ENCODE measurements at regions not wholly inside any gene's neighbourhood (a gene's known extent, or its start where the extent isn't known, plus 50 kb on each side); places are given as distances from the start of the nearest gene placed in this dataset.

- no peak overlapping the region for H4K91ac ChIP-seq (replicated peaks; ENCODE audit: insufficient read length, low read length)
- no peak overlapping the region for H3K4ac ChIP-seq (replicated peaks; ENCODE audit: insufficient read length, low read depth, low read length)
- no peak overlapping the region; a peak in 1 of 7 replicates for H3K9ac ChIP-seq (replicated peaks in 1 of 4; ENCODE audit: extremely low read depth in 1 of 4, low read depth in 3 of 4, low read length in 3 of 4)
- no peaks in the 10 kb centered on the region; the same call in 1 of the 2 replicates for H3K79me1 ChIP-seq (ENCODE audit: low read depth, low read length)
- H3K27me3 ChIP-seq (replicated peaks in 1 of 4; ENCODE audit: control insufficient read depth in 3 of 4, extremely low read depth in 1 of 4, insufficient read depth in 3 of 4, low read length in 3 of 4), result no peaks in the 10 kb centered on the region
- ChIA-PET POLR2A (ENCODE audit: partially characterized antibody) (no interaction called here), CTCF (ENCODE audit: partially characterized antibody) (interaction anchor here (1.2 to 1.3 kb wide), 2 partner anchors 13 to 25 kb away, joined by 3 read pairs; no protein-coding TSS in a partner anchor)
- H2AFZ ChIP-seq (ENCODE audit: low read length), result no peak overlapping the region
- DNase-seq (ENCODE audit: low read depth in 1 of 2, low spot score in 2 of 2) (no peak), FAIRE-seq (no peak)
- no peak overlapping the region for H3K23ac ChIP-seq (ENCODE audit: insufficient read length)
- no peak overlapping the region for H2BK120ac ChIP-seq (replicated peaks; ENCODE audit: low read depth, low read length)
- H3K14ac ChIP-seq (ENCODE audit: insufficient read length), result no peak overlapping the region
- H3K36me3 ChIP-seq (ENCODE audit: control insufficient read depth in 2 of 4, insufficient read depth in 4 of 4, low read length in 3 of 4), result no peaks in the 10 kb centered on the region
- H2BK20ac ChIP-seq (ENCODE audit: low read length), result no peak overlapping the region
- no peak overlapping the region for H3K56ac ChIP-seq (replicated peaks; ENCODE audit: insufficient read length, low read depth, low read length)
- WGBS, 2 experiments (ENCODE audit: extremely low coverage in 1 of 2, insufficient coverage in 1 of 2, insufficient read length in 1 of 2, insufficient replicate concordance in 2 of 2, low coverage in 1 of 2, low lambda C conversion rate in 2 of 2, missing lambda C conversion rate in 1 of 2), result 95% methylated on average over 1 of the region's 1 CpG; no CpG with 5 or more reads in 1 of the 2 experiments
- H3K4me3 ChIP-seq (ENCODE audit: extremely low read depth in 1 of 4, insufficient read depth in 2 of 4, low read depth in 3 of 4, low read length in 4 of 4), result no peak overlapping the region
- no peak overlapping the region for H3K27ac ChIP-seq (ENCODE audit: low read depth, low read length)
- no peak overlapping the region for H2BK5ac ChIP-seq (ENCODE audit: low read depth, low read length)
- H3K9me3 ChIP-seq (ENCODE audit: insufficient read depth in 2 of 2, low read depth in 1 of 2, low read length in 1 of 2), result no peaks in the 10 kb centered on the region
- H4K8ac ChIP-seq (ENCODE audit: extremely low read depth, insufficient read depth, low read length), result no peak overlapping the region
- H3K4me2 ChIP-seq (ENCODE audit: insufficient read depth in 1 of 2, low read depth in 2 of 2, low read length in 2 of 2), result no peak overlapping the region
- no peak overlapping the region for H2BK12ac ChIP-seq (ENCODE audit: low read depth, low read length)
- TF ChIP-seq USF2 (IDR thresholded peaks at IDR 0.05; ENCODE audit: low read length) (no peak), RXRA (IDR thresholded peaks at IDR 0.05; ENCODE audit: insufficient read depth, low read depth, low read length) (no peak), RNF2 (IDR thresholded peaks at IDR 0.05; ENCODE audit: borderline replicate concordance, low read depth, low read length, missing control alignments, poor library complexity, severe bottlenecking) (no peak), CBX5 (IDR thresholded peaks at IDR 0.05; ENCODE audit: low read depth, low read length) (no peak), SP2 (IDR thresholded peaks at IDR 0.05; ENCODE audit: low read length) (no peak), JUND (IDR thresholded peaks at IDR 0.05; ENCODE audit: low read length) (no peak)
- no peaks in the 10 kb centered on the region for H3K23me2 ChIP-seq (ENCODE audit: low read depth, low read length)
- peaks cover 0 to under 1% (median 0%) of the 10 kb centered on the region in 4 experiments; a peak in 1 of 7 replicates for H3K4me1 ChIP-seq (replicated peaks in 1 of 4; ENCODE audit: control insufficient read depth in 3 of 4, insufficient read depth in 4 of 4, low read length in 3 of 4)
- H2BK15ac ChIP-seq (ENCODE audit: low read length), result no peak overlapping the region
- H2AK5ac ChIP-seq (ENCODE audit: low read depth, low read length), result no peak overlapping the region
- no peaks in the 10 kb centered on the region for H4K20me1 ChIP-seq (replicated peaks in 1 of 2; ENCODE audit: control insufficient read depth in 1 of 2, insufficient read depth in 2 of 2, low read length in 2 of 2)
- no peak overlapping the region for H4K5ac ChIP-seq (ENCODE audit: insufficient read length, low read depth, low read length)
- no peak overlapping the region for H3K18ac ChIP-seq (ENCODE audit: extremely low read depth, low read length)
- H3K79me2 ChIP-seq (ENCODE audit: control insufficient read depth in 1 of 2, insufficient read depth in 2 of 2, low read length in 2 of 2), result no peaks in the 10 kb centered on the region
These were observed 82.8 kb upstream of the SLC4A4 start for GRCh38 chr4:71255976-71256375.
